ENCODE measurements at regions not wholly inside any gene's neighbourhood (a gene's known extent, or its start where the extent isn't known, plus 50 kb on each side); places are given as distances from the start of the nearest gene placed in this dataset.
A peak's percentile ranks its signal among the peaks of the same experiment; 100 is the strongest.

DNA sequence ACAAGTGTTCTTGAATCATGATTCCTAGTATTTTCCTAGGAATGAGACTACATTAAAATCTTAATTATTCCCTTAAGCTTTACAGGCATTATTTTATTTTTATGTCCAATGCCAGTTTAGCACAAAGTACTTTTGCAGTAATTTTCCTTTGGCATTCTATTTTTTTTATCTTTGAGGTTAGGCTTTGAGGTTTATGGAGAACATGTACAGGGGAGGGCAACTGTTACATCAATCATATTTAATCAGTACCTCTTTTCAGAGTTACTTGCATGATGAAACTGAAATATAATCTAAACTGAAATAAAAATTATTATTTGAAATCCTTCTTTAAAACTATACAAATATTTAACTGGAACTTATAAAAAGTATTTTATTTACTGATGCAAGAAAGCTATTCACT lies 118.2 kb upstream of the MPDZ start:
- TF ChIP-seq ZNF426 (tag by site-specific recombination; IDR thresholded peaks at IDR 0.05): no peak
- peak; percentile 33; the same call in 1 of the 2 replicates for TF ChIP-seq PRDM6 (tag by site-specific recombination; IDR thresholded peaks at IDR 0.05)
- CTCF ChIA-PET: interaction anchor here (0.6 kb wide), 1 partner anchor 1220 kb away, joined by 4 read pairs; no protein-coding TSS in a partner anchor
- H3K36me3 ChIP-seq (ENCODE audit: control insufficient read depth in 2 of 2, insufficient read depth in 1 of 2, low read length in 2 of 2): no peaks in the 10 kb centered on the region
- no peak overlapping the region for H3K27ac ChIP-seq (ENCODE audit: extremely low read depth, low read depth, low read length)
- POLR2A ChIA-PET: no interaction called here
- no peak overlapping the region for H3K4me3 ChIP-seq (ENCODE audit: low read depth, low read length)
- H3K9me3 ChIP-seq (ENCODE audit: control insufficient read depth, insufficient read depth, low read depth, low read length): no peaks in the 10 kb centered on the region
- H3K4me1 ChIP-seq (ENCODE audit: control insufficient read depth, insufficient read depth, low read length): no peaks in the 10 kb centered on the region

- ChIA-PET POLR2A (no interaction called here), CTCF (interaction anchor here (0.6 kb wide), 1 partner anchor 1220 kb away, joined by 4 read pairs; no protein-coding TSS in a partner anchor)
Observed at GRCh38 chr9:13397220-13397619, 117.7 kb upstream of the MPDZ start.

More at GRCh38 chr9:13397220-13397619, 117.7 kb upstream of the MPDZ start:
- no peak overlapping the region for H3K4me3 ChIP-seq (ENCODE audit: low read depth, low read length)
- H3K9me3 ChIP-seq (ENCODE audit: control insufficient read depth, insufficient read depth, low read depth, low read length): no peaks in the 10 kb centered on the region
- no peaks in the 10 kb centered on the region for H3K4me1 ChIP-seq (ENCODE audit: control insufficient read depth, insufficient read depth, low read length)
- TF ChIP-seq ZNF548 (tag by site-specific recombination; IDR thresholded peaks at IDR 0.05) (no peak), RBAK (tag by site-specific recombination; IDR thresholded peaks at IDR 0.05) (no peak), ZNF292 (tag by site-specific recombination; IDR thresholded peaks at IDR 0.05; ENCODE audit: borderline replicate concordance, low read depth) (no peak), ZNF830 (tag by site-specific recombination; IDR thresholded peaks at IDR 0.05; ENCODE audit: low read depth) (no peak), ZNF169 (tag by site-specific recombination; IDR thresholded peaks at IDR 0.05) (no peak), ZBTB21 (tag by site-specific recombination; IDR thresholded peaks at IDR 0.05) (no peak), PRDM2 (tag by site-specific recombination; IDR thresholded peaks at IDR 0.05; ENCODE audit: borderline replicate concordance) (no peak), ZNF529 (tag by site-specific recombination; IDR thresholded peaks at IDR 0.05; ENCODE audit: insufficient replicate concordance) (no peak), ZBTB20 (tag by site-specific recombination; IDR thresholded peaks at IDR 0.05) (no peak), TRIM28 (IDR thresholded peaks at IDR 0.05; ENCODE audit: borderline replicate concordance, low read length) (no peak), ZNF776 (tag by site-specific recombination; IDR thresholded peaks at IDR 0.05; ENCODE audit: borderline replicate concordance) (no peak), ZNF37A (tag by site-specific recombination; IDR thresholded peaks at IDR 0.05) (no peak)
- TF ChIP-seq, protein P1, sequence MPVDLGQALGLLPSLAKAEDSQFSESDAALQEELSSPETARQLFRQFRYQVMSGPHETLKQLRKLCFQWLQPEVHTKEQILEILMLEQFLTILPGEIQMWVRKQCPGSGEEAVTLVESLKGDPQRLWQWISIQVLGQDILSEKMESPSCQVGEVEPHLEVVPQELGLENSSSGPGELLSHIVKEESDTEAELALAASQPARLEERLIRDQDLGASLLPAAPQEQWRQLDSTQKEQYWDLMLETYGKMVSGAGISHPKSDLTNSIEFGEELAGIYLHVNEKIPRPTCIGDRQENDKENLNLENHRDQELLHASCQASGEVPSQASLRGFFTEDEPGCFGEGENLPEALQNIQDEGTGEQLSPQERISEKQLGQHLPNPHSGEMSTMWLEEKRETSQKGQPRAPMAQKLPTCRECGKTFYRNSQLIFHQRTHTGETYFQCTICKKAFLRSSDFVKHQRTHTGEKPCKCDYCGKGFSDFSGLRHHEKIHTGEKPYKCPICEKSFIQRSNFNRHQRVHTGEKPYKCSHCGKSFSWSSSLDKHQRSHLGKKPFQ (tag by site-specific recombination; IDR thresholded peaks at IDR 0.05): no peak
- H3K27ac ChIP-seq (ENCODE audit: extremely low read depth, low read depth, low read length): no peak overlapping the region
- no peaks in the 10 kb centered on the region for H3K36me3 ChIP-seq (ENCODE audit: control insufficient read depth in 2 of 2, insufficient read depth in 1 of 2, low read length in 2 of 2)

Measured in HEK293 (cell line).